HG02938 (cell line): ENCODE measurements at regions not wholly inside any gene's neighbourhood (a gene's known extent, or its start where the extent isn't known, plus 50 kb on each side); places are given as distances from the start of the nearest gene placed in this dataset.
"Not testable (repeated sequence)": the region's sequence is repeated elsewhere in the genome, so short reads cannot be mapped to it uniquely, and the experiment has no call there.

Experiments
- ATAC-seq: cut with Tn5 transposase; IDR thresholded peaks from one replicate; pipeline ENCODE4 v1.9.1; 2021; ENCODE audit warnings: mild to moderate bottlenecking, moderate library complexity; ENCODE audit not compliant: unreplicated experiment

- no peak for ATAC-seq
Observed at GRCh38 chr1:166384948-166385347, 218.1 kb upstream of the FAM78B start.

- no peak for ATAC-seq
Observed at GRCh38 chr1:166390366-166391033, 223.7 kb upstream of the FAM78B start.

GRCh38 chr1:166391279-166392066, 224.7 kb upstream of the FAM78B start:
- ATAC-seq = no peak

GRCh38 chr1:166395729-166396128, 228.9 kb upstream of the FAM78B start:
- no peak for ATAC-seq

GRCh38 chr1:166409253-166410082, 242.7 kb upstream of the FAM78B start:
- not testable (repeated sequence) for ATAC-seq

GRCh38 chr1:166410083-166410385, 243.2 kb upstream of the FAM78B start:
- no peak for ATAC-seq

- ATAC-seq = not testable (repeated sequence)
Observed at GRCh38 chr1:166416831-166417230, 250.0 kb upstream of the FAM78B start.

- no peak for ATAC-seq
Observed at GRCh38 chr1:166418344-166418933, 251.6 kb upstream of the FAM78B start.

- ATAC-seq = not testable (repeated sequence)
Observed at GRCh38 chr1:166422586-166422985, 255.8 kb upstream of the FAM78B start.

GRCh38 chr1:166432655-166433054, 265.9 kb upstream of the FAM78B start:
- ATAC-seq = no peak

- ATAC-seq = not testable (repeated sequence)
Observed at GRCh38 chr1:166433404-166434304, 266.9 kb upstream of the FAM78B start.

GRCh38 chr1:166457700-166458099, 290.9 kb upstream of the FAM78B start:
- ATAC-seq = no peak

- ATAC-seq = no peak
Observed at GRCh38 chr1:166464333-166464732, 297.5 kb upstream of the FAM78B start.

GRCh38 chr1:166470014-166470413, 303.2 kb upstream of the FAM78B start:
- no peak for ATAC-seq

GRCh38 chr1:166470441-166470840, 303.6 kb upstream of the FAM78B start:
- no peak for ATAC-seq

GRCh38 chr1:166471359-166471758, 304.6 kb upstream of the FAM78B start:
- ATAC-seq = no peak

- peak; percentile 77 for ATAC-seq
Observed at GRCh38 chr1:166479052-166479631, 312.3 kb upstream of the FAM78B start.

- ATAC-seq = no peak
Observed at GRCh38 chr1:166484471-166484870, 317.7 kb upstream of the FAM78B start.

- no peak for ATAC-seq
Observed at GRCh38 chr1:166484871-166485270, 318.1 kb upstream of the FAM78B start.

GRCh38 chr1:166485620-166486019, 318.8 kb upstream of the FAM78B start:
- ATAC-seq = no peak
